Dermis microvascular lymphatic vessel endothelial cell (primary cell): ENCODE measurements at regions not wholly inside any gene's neighbourhood (a gene's known extent, or its start where the extent isn't known, plus 50 kb on each side); places are given as distances from the start of the nearest gene placed in this dataset.
A peak's percentile ranks its signal among the peaks of the same experiment; 100 is the strongest.

Experiments used
- DNase-seq, 2 donors: peaks; one replicate each; pipeline versions ENCODE4 v3.0.0 to v3.0.0-alpha.2; 2010; ENCODE audit warnings: low read depth in 2 of 2

- DNase-seq, result no peak
Measured at GRCh38 chr12:64931321-64931720, 106.9 kb downstream of the TBC1D30 start.

GRCh38 chr12:64931981-64932380 is 107.5 kb downstream of the TBC1D30 start:
- DNase-seq, result no peak

GRCh38 chr12:64933791-64934190 is 109.3 kb downstream of the TBC1D30 start:
- DNase-seq, result no peak

- DNase-seq, result no peak
Measured at GRCh38 chr12:64937452-64937851, 113.0 kb downstream of the TBC1D30 start.

GRCh38 chr12:64938179-64938578 is 113.7 kb downstream of the TBC1D30 start:
- DNase-seq, result no peak

- no peak for DNase-seq
Measured at GRCh38 chr12:64943686-64944085, 119.2 kb downstream of the TBC1D30 start.

- no peak for DNase-seq
Measured at GRCh38 chr12:64944966-64945365, 120.5 kb downstream of the TBC1D30 start.

GRCh38 chr12:64946132-64946829 is 121.8 kb downstream of the TBC1D30 start:
- peak; percentile 70 to 96 for DNase-seq

- peak in 1 of 2 donors; percentile 7 for DNase-seq
Measured at GRCh38 chr12:64950711-64951298, 126.4 kb downstream of the TBC1D30 start.

GRCh38 chr12:64951944-64952343 is 127.5 kb downstream of the TBC1D30 start:
- no peak for DNase-seq

GRCh38 chr12:64955746-64956145 is 131.3 kb downstream of the TBC1D30 start:
- no peak for DNase-seq

- no peak for DNase-seq
Measured at GRCh38 chr12:64965920-64966319, 141.5 kb downstream of the TBC1D30 start.

- DNase-seq, result no peak
Measured at GRCh38 chr12:64968989-64969819, 144.8 kb downstream of the TBC1D30 start.

- DNase-seq, result no peak
Measured at GRCh38 chr12:64976131-64976530, 145.0 kb downstream of the WIF1 start.

- DNase-seq, result no peak
Measured at GRCh38 chr12:64983771-64984278, 137.3 kb downstream of the WIF1 start.

GRCh38 chr12:64991121-64991611 is 129.9 kb downstream of the WIF1 start:
- no peak for DNase-seq

- no peak for DNase-seq
Measured at GRCh38 chr12:64992116-64992515, 129.0 kb downstream of the WIF1 start.

GRCh38 chr12:64992641-64993040 is 128.5 kb downstream of the WIF1 start:
- no peak for DNase-seq

- no peak for DNase-seq
Measured at GRCh38 chr12:64993461-64993860, 127.6 kb downstream of the WIF1 start.

GRCh38 chr12:64995816-64996215 is 125.3 kb downstream of the WIF1 start:
- DNase-seq, result no peak

GRCh38 chr12:64997858-64998257 is 123.2 kb downstream of the WIF1 start:
- no peak for DNase-seq
